RWPE1 (cell line): ENCODE measurements at regions not wholly inside any gene's neighbourhood (a gene's known extent, or its start where the extent isn't known, plus 50 kb on each side); places are given as distances from the start of the nearest gene placed in this dataset.

Source experiments
- CTCF ChIA-PET: fragments of 350-600 bp; sonication (Branson Sonifier 250); formaldehyde crosslinking; extraction: SDS; loops from one replicate; lab custom pipeline; 2021; lab: Yijun Ruan, JAX
- POLR2A ChIA-PET: fragments of 400-600 bp; formaldehyde crosslinking; extraction: SDS; loops from one replicate; lab custom pipeline; 2020; ENCODE audit warnings: antibody characterized with exemption; ENCODE audit not compliant: low non-redundant PET; lab: Yijun Ruan, JAX
- DNase-seq: peaks from one replicate; pipeline ENCODE4 v3.0.0; 2012; ENCODE audit warnings: low spot score
- H3K27ac ChIP-seq: fragments of 450-650 bp; 2 replicates; pipeline ENCODE4 v1.5.1; 2017
- CTCF ChIP-seq: fragments of 450-650 bp; conservative IDR thresholded peaks from 2 replicates; pipeline ENCODE4 v1.5.1; 2017; ENCODE audit warnings: low read depth, mild to moderate bottlenecking

GRCh38 chr2:129175051-129175450, 804.4 kb upstream of the RAB6C start:
- ChIA-PET CTCF (no interaction called here), POLR2A (no interaction called here)
- no peak for TF ChIP-seq CTCF
- no peak for DNase-seq
- no peak overlapping the region for H3K27ac ChIP-seq

GRCh38 chr2:129176375-129176774, 803.1 kb upstream of the RAB6C start:
- TF ChIP-seq CTCF, result no peak
- ChIA-PET CTCF (interaction anchor here (0.6 kb wide), 2 partner anchors 21 to 182 kb away, joined by 3 to 4 read pairs; no protein-coding TSS in a partner anchor), POLR2A (no interaction called here)
- DNase-seq, result no peak
- H3K27ac ChIP-seq, result no peak overlapping the region

- peak overlapping the region; percentile 69 for H3K27ac ChIP-seq
- no peak for TF ChIP-seq CTCF
- ChIA-PET CTCF (interaction anchor here (0.5 kb wide), 1 partner anchor 371 kb away, joined by 3 read pairs; no protein-coding TSS in a partner anchor), POLR2A (no interaction called here)
- peak; percentile 14 for DNase-seq
Measured at GRCh38 chr2:129178356-129178755, 801.1 kb upstream of the RAB6C start.

GRCh38 chr2:129179199-129179598, 800.3 kb upstream of the RAB6C start:
- peak overlapping the region; percentile 69 for H3K27ac ChIP-seq
- TF ChIP-seq CTCF, result no peak
- ChIA-PET POLR2A (no interaction called here), CTCF (no interaction called here)
- no peak for DNase-seq

- TF ChIP-seq CTCF, result no peak
- POLR2A ChIA-PET, result no interaction called here
- no peak overlapping the region for H3K27ac ChIP-seq
- CTCF ChIA-PET, result no interaction called here
- DNase-seq, result no peak
Measured at GRCh38 chr2:129180124-129180716, 799.2 kb upstream of the RAB6C start.

GRCh38 chr2:129181433-129181832, 798.0 kb upstream of the RAB6C start:
- CTCF ChIA-PET, result no interaction called here
- no peak for DNase-seq
- no peak overlapping the region for H3K27ac ChIP-seq
- no peak for TF ChIP-seq CTCF
- POLR2A ChIA-PET, result no interaction called here
